NCI-H2196 treated with DMSO at 0.1 percent for 48 hours (cell line): ENCODE measurements at regions not wholly inside any gene's neighbourhood (a gene's known extent, or its start where the extent isn't known, plus 50 kb on each side); places are given as distances from the start of the nearest gene placed in this dataset.
"Not testable (repeated sequence)": the region's sequence is repeated elsewhere in the genome, so short reads cannot be mapped to it uniquely, and the experiment has no call there.

ENCODE experiments used
- DNase-seq: peaks from one replicate; lab custom pipeline; 2025; ENCODE audit not compliant: unreplicated experiment; lab: John Stamatoyannopoulos, UW

- no peak for DNase-seq
Observed at GRCh38 chr11:122404571-122404970, 251.0 kb upstream of the UBASH3B start.

DNA sequence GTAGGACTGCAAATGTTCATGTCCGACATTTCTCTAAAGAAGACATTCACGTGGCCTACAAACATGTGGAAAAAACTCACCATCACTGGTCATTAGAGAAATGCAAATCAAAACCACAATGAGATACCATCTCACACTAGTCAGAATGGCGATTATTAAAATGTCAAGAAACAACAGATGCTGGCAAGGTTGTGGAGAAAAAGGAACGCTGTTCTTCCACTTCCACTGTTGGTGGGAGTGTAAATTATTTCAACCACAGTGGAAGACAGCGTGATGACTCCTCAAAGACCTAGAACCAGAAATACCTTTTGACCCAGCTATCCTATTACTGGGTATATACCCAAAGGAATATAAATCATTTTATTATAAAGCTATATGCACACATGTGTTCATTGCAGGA, 253.9 kb upstream of the UBASH3B start:
- not testable (repeated sequence) for DNase-seq

DNA sequence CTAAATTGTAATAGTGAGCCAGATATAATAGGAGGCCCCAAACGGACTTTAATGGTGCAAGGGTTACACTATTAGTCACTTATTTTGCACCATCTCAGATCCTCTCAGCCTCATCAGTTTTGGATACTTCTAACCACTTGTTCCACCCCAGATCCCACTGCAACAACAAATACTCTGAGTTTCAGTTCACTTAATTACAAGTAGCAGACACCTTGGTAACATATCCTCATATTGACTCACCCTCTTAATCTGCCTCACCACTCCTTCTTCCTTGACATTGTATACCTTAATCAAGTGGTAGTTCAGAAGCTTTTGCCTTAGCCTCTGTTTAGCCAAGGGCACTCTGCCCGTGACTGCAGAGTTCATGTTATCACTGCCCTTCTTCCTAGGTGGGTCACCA, 256.1 kb upstream of the UBASH3B start:
- no peak for DNase-seq

DNA sequence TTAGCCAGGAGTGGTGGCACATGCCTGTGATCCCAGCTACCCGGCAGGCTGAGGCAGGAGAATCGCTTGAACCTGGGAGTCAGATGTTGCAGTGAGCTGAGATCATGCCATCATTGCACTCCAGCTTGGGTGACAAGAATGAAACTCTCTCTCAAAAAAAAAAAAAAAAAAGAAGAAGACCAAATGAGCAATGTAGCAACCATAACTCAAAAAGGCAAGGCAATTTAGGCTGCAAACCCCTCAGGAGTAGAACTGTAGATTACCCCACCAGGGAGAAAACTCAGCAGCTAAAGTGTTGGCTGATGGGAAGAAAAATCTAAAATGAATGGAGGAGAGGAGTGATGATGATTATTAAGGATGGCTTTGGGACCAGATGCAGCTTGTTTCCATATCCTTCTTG, 256.7 kb upstream of the UBASH3B start:
- DNase-seq: no peak

DNA sequence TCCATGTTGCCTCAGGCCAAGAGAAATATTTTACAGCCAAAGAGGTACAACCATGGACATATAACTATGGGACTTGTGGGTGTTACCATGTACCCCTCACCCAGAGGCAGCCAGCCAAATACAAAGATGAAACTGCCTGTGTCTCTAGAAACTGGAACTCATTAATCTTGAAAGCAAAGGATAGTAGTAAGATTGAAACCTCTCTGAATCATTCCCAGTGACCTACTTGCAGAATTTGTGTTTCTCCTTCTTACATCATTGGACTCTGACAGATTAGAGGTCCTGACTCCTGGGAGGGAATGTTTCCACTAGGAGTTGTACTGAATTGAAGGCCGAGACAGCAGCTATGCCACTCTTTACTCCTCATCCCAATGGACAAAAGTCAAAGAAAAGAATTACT, 257.4 kb upstream of the UBASH3B start:
- DNase-seq: no peak

GRCh38 chr11:122395282-122395681, 260.2 kb upstream of the UBASH3B start:
- no peak for DNase-seq

DNA sequence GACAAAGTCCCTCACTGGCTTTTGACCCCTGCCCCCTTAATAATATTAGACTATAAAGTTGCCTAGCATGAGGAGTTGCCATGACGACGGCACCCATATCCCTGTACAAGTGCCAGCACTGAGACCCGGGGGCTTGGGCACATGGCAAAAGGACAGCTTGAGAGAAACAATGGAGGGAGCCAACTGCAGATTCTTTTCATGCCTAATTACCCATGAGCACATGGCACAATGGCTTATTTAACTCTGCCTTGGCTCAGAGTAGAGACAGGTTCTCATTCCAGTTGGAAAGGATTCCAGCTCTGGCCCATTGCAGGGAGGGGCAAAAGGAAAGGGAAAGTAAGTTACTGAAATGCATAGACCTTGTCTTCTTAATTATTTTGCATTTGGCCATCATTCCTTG, 261.2 kb upstream of the UBASH3B start:
- no peak for DNase-seq

GRCh38 chr11:122393209-122393860, 262.2 kb upstream of the UBASH3B start:
- no peak for DNase-seq

- DNase-seq: no peak
Observed at GRCh38 chr11:122392508-122392907, 263.0 kb upstream of the UBASH3B start.

- DNase-seq: no peak
Observed at GRCh38 chr11:122391049-122391448, 264.5 kb upstream of the UBASH3B start.

DNA sequence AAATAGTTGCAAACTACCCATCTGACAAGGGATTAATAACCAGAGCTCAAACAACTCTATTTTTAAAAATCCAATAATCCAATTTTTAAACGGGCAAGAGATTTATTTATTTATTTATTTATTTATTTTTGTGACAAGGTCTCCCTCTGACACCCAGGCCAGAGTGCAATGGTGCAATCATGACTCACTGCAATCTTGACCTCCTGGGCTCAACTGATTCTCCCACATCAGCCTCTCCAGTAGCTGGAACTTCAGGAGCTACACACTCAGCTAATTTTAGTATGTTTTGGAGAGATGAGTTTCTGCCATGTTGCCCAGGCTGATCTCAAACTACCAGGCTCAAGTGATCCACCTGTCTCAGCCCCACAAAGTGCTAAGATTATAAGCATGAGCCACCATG, 267.2 kb upstream of the BLID start:
- DNase-seq: no peak

DNA sequence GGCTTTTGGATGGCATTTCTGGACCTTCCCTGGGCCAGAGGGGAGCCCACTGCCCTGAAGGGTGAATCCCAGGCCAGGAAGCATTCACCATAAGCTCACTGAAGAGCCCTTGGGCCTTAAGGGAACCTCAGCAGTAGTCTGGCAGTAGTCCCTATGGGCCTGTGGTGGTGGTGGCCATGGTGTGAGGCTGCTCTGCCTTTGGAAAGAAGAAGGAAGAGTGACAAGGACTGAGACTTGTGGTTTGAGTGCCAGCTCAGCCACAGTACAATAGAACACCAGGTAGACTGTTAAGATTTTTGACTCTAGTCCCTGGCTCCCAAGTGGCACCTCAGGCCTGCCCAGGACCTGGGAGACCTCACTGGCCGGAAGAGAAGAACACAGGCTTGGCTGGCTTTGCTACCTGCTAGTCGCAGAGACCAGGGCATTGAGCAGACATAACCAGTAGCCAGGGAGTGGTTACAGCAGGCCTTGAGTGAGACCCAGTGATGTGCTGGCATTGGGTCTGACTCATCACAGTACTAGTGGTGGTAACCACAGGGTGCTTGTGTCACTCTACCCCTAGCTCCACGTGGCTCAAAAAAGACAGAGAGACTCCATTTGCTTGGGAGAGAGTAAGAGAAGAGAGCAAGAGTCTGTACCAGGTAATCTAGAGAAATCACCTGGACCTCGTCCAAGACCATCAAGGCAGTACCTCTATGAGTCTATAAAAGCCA, 259.8 kb upstream of the BLID start:
- no peak for DNase-seq

DNA sequence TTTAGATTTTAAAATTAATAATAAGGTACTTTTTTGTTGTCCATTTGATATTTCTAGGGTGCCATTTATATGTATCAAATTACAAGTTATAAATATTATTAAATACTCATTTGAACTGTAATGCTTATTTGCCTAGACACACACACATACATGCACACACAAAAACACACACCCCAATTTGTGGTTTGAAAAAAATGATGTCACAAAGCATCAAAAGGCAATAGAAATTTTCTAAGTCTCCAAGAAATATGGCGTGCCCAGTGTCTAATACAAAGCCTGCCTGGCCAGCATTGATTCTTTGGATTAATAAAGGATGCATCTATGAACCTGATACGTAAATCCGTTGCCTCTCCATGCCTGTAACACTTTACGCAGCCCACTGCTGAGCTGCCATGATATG, 252.8 kb upstream of the BLID start:
- DNase-seq: no peak

DNA sequence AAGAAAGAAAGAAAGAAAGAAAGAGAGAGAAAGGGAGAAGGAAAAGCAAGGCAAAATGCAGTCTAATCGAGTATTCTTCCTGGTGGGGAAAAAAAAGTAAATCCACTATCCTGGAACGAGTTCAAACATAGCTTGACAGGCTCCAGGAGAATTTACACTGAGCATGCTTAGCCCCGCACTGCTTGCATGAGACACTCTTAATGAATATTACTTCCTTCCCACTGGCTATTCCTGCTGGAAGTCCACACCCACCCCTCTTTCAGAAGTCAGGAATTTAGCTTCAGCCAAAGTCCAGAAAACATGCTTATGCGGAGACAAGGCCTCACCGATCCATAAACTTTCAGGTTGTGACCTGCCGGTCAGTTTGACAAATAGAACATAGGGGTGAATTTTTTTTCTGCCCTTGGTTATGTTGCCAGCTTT, 251.8 kb upstream of the BLID start:
- no peak for DNase-seq

DNA sequence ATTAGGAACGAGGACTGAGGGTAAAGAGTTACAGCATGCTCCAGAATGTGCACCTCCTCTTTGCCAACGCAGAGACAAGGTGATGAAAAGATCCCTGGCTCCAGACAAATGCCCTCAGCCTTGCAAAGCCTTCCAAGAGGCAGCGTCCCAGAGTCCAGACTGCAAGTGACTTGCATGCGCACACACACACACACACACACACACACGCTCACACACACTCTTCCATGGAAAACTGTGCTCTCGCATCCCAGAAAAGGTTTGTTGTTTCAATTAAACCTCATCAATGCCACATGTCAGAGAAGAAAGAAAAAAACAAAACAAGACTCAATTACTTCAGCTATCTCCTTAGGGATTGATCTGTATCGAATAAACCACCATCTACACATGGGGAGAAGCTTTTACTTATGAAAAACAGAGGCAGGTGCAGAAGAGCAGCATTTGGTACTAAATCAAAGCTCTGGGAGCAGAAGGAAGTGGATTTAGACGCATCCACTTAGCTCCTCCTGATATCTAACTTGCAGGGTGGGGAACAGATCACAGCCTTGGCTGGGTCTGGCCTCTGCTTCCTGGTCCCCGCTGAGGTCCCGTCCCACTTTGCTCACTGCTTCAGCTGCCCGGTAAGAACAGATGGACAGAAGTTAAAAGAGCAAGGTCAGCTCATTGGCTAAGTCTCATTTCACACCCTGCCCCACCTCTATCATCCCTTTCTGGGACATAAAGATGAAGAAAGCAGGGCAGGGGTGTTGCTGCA, 249.8 kb upstream of the BLID start:
- DNase-seq: no peak

- DNase-seq: no peak
Observed at GRCh38 chr11:122363296-122363695, 247.3 kb upstream of the BLID start.

DNA sequence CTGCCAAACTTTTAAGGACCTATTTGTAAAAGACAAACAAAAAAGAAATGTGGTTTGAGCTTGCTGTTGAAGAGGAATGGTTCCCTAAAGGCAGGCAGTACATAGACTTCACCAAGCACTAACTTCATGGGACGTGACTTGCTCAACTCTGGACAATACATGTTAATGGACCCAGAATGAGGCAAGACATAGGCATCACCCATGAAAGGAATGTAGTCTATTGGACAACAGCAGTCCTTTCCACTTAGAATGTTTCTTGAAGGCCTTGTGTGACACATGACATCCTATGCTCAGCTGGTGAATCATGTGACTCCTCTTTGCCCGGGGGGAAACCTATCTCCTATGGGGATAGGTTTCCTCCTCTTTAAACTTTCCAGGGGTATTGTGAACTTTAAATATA, 246.4 kb upstream of the BLID start:
- no peak for DNase-seq

- no peak for DNase-seq
Observed at GRCh38 chr11:122360875-122361274, 244.9 kb upstream of the BLID start.

DNA sequence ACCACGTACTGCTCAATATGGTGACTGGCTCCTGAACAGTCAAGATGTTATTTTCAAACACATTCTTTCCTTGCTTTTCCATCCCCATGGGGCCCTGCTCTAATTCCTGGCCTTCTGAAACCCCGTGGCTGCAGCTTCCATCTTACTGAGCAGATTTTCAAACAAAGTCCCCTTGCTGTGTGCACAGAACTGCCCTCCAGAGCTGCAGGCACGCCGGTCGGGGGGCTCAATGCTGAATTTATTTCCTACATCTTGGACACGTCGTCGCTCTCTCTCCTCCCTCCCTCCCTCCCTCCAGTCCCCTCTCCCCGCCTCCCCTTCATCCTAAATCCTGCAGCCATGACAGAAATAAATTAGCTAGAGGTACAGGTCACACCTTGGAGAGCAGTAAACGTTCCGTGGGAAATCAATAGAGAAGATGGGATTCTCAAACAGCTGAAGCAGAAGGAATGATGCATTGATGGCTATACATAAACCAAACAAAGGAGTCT, 243.1 kb upstream of the BLID start:
- DNase-seq: no peak

GRCh38 chr11:122358292-122358691, 242.3 kb upstream of the BLID start:
- no peak for DNase-seq

- no peak for DNase-seq
Observed at GRCh38 chr11:122355968-122356367, 240.0 kb upstream of the BLID start.
